ENCODE measurements at regions not wholly inside any gene's neighbourhood (a gene's known extent, or its start where the extent isn't known, plus 50 kb on each side); places are given as distances from the start of the nearest gene placed in this dataset.

- TF ChIP-seq POLR2A (IDR thresholded peaks at IDR 0.05; ENCODE audit: low read depth, low read length): no peak
- no peak for TF ChIP-seq TAF1 (IDR thresholded peaks at IDR 0.05; ENCODE audit: low read depth, low read length)
- TF ChIP-seq POLR2AphosphoS5 (IDR thresholded peaks at IDR 0.05; ENCODE audit: low read depth, low read length): no peak
- TF ChIP-seq PAX5 (IDR thresholded peaks at IDR 0.05; ENCODE audit: insufficient read depth, low read length, severe bottlenecking): no peak
These were observed 66.1 kb upstream of the GPC1 start for GRCh38 chr2:240369335-240369734.
